Esophagus squamous epithelium (tissue), 5 donors: ENCODE measurements at regions not wholly inside any gene's neighbourhood (a gene's known extent, or its start where the extent isn't known, plus 50 kb on each side); places are given as distances from the start of the nearest gene placed in this dataset.

Experiments used
- DNase-seq: peaks from one replicate; lab custom pipeline; 2025; lab: John Stamatoyannopoulos, UW
- H3K27ac ChIP-seq, 4 donors: fragments of 200-600 bp; sonication (generic); one replicate each; pipeline ENCODE4 v1.5.1; 2016 to 2019; ENCODE audit warnings: mild to moderate bottlenecking in 1 of 4
- H3K27me3 ChIP-seq, 4 donors: fragments of 200-600 bp; sonication (generic); 1 replicate in 3 of 4; 2 replicates in 1 of 4; pipeline versions ENCODE4 v1.5.1 to v1.6.0; 2017 to 2021; ENCODE audit warnings: antibody characterized with exemption in 1 of 4
- H3K36me3 ChIP-seq, 3 donors: fragments of 200-600 bp; sonication (generic); one replicate each; pipeline ENCODE4 v1.5.1; 2016 to 2019
- H3K4me1 ChIP-seq, 3 donors: fragments of 200-600 bp; sonication (generic); one replicate each; pipeline ENCODE4 v1.5.1; 2017 to 2019
- H3K4me3 ChIP-seq, 4 donors: fragments of 200-600 bp; sonication (generic); 1 replicate in 3 of 4; 2 replicates in 1 of 4; pipeline ENCODE4 v1.5.1; 2016 to 2019; ENCODE audit warnings: mild to moderate bottlenecking in 2 of 4, moderate library complexity in 1 of 4
- H3K9me3 ChIP-seq, 3 donors: fragments of 200-600 bp; sonication (generic); one replicate each; pipeline ENCODE4 v1.5.1; 2016 to 2019
- POLR2A ChIP-seq, 4 donors: fragments of 450-650 bp; IDR thresholded peaks; one replicate each; pipeline ENCODE4 v1.6.1; 2017; ENCODE audit warnings: antibody characterized with exemption in 4 of 4, mild to moderate bottlenecking in 4 of 4, moderate library complexity in 3 of 4
- WGBS, 2 donors: methylation state at CpG; one replicate each; pipeline ENCODE4 v1.1.5; 2018; 5-methylcytosine and 5-hydroxymethylcytosine counted together
- intact Hi-C: fragments of 100-400 bp; cut with DNase I; formaldehyde crosslinking; loops from one replicate; pipeline ENCODE4 v1.15.0; 2022
- TF ChIP-seq, protein P1 (sequence below), 6 experiments: fragments of 450-650 bp in 4 of 6; fragments of 200-600 bp in 2 of 6; sonication (generic) in 2 of 6; IDR thresholded peaks; one replicate each; pipeline ENCODE4 v1.5.1; 2016 to 2019; ENCODE audit warnings: antibody characterized with exemption in 6 of 6, mild to moderate bottlenecking in 4 of 6, moderate library complexity in 4 of 6
- donor health status: DM: yes; HTN: yes; CAD: no.

DNA sequence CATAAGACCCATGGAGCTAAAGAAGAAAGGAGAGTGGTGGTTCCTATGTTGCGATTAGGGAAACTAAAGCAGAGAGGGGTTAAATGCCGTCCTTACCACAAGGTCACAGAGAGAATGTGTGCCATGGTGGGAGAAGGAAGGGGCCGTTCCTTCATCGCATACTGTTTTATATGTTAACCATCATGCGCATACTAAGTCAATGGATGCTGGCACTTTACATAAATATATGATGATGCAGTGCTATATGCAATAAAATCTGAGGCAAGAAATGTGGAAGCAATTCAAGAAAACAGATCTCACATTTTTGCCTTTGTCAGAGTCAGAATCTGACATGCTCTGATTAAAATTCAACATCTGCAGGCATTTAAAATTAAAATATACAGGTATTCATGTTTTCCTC, 168.1 kb downstream of the BMP4 start:
- TF ChIP-seq, protein P1, sequence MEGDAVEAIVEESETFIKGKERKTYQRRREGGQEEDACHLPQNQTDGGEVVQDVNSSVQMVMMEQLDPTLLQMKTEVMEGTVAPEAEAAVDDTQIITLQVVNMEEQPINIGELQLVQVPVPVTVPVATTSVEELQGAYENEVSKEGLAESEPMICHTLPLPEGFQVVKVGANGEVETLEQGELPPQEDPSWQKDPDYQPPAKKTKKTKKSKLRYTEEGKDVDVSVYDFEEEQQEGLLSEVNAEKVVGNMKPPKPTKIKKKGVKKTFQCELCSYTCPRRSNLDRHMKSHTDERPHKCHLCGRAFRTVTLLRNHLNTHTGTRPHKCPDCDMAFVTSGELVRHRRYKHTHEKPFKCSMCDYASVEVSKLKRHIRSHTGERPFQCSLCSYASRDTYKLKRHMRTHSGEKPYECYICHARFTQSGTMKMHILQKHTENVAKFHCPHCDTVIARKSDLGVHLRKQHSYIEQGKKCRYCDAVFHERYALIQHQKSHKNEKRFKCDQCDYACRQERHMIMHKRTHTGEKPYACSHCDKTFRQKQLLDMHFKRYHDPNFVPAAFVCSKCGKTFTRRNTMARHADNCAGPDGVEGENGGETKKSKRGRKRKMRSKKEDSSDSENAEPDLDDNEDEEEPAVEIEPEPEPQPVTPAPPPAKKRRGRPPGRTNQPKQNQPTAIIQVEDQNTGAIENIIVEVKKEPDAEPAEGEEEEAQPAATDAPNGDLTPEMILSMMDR (IDR thresholded peaks at IDR 0.05), result no peak
- no peak for TF ChIP-seq POLR2A (IDR thresholded peaks at IDR 0.05)
- WGBS, 2 donors, result 82 to 83% methylated on average over 5 of the region's 5 CpGs
- Histone ChIP-seq H3K36me3 (no peaks in the 10 kb centered on the region), H3K9me3 (no peaks in the 10 kb centered on the region), H3K27ac (no peak overlapping the region), H3K27me3 (no peaks in the 10 kb centered on the region), H3K4me1 (no peaks in the 10 kb centered on the region), H3K4me3 (no peak overlapping the region)
- no peak for DNase-seq
- intact Hi-C loops, result no loop called here

DNA sequence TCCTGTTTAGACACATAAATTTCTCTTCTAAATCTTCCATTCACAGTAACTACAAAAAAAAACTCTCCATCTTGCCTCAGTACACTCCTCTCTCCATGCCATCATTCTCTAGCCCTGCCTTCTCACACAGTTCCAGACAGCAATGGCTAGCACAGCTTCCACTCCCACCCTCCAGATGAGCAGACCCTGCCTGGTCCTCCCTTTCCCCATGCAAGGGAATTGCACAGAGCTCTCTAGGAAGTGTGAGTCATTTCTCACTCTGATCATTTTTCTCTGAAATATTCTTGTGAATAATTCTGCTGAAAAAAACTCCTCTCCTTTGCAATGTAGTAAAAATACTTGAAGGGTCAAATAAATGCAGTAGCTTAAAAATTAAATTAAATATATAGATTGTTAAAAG, 170.6 kb downstream of the BMP4 start:
- no peaks in the 10 kb centered on the region for H3K4me1 ChIP-seq
- intact Hi-C loops, result no loop called here
- TF ChIP-seq, protein P1 (IDR thresholded peaks at IDR 0.05), result no peak
- no peak for TF ChIP-seq POLR2A (IDR thresholded peaks at IDR 0.05)
- no peaks in the 10 kb centered on the region for H3K27me3 ChIP-seq
- H3K9me3 ChIP-seq, result no peaks in the 10 kb centered on the region
- no peak overlapping the region for H3K4me3 ChIP-seq
- no peak for DNase-seq
- H3K36me3 ChIP-seq, result no peaks in the 10 kb centered on the region
- no peak overlapping the region for H3K27ac ChIP-seq

DNA sequence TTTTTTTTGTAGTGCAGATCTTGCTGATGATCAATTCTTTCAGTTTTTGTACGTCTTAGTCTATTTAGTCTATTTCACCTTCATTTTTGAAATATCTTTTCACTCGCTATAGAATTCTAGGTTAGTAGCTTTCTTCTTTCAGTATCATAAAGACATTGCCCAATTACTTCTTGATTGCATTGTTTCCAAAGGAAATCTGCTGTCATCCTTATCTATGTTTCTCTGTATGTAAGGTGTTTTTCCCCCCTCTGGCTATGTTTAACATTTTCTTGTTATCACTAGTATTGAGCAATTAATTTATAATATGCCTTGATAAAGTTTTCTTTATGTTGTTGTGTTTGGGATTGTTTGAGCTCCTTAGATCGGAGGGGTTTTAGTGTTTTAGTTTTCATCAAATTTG, 171.9 kb downstream of the BMP4 start:
- Histone ChIP-seq H3K9me3 (no peaks in the 10 kb centered on the region), H3K4me1 (no peaks in the 10 kb centered on the region), H3K4me3 (no peak overlapping the region), H3K27me3 (no peaks in the 10 kb centered on the region), H3K27ac (no peak overlapping the region), H3K36me3 (no peaks in the 10 kb centered on the region)
- DNase-seq, result no peak
- no peak for TF ChIP-seq POLR2A (IDR thresholded peaks at IDR 0.05)
- TF ChIP-seq, protein P1 (IDR thresholded peaks at IDR 0.05), result no peak
- intact Hi-C loops, result no loop called here
- WGBS, 2 donors, result 83 to 90% methylated on average over 3 of the region's 3 CpGs

DNA sequence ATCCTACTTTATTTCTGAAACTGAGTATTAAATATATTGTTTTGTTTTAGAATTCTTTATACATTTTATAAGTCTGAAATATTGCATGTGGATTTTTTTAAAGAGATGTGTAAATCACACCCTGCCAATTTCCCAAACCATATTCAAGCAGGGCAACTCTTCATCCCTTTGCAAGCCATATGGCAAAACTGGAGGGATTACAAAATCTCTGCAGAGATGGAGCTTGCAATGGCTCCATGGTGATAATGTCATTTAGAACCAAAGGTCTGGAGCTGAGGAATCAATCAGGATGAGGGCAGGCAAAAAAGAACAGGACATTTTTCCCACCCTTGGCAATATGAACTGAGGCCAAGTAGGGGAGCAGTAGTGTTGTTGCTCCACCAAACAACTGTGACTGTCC, 173.4 kb downstream of the BMP4 start:
- H3K27me3 ChIP-seq, result no peaks in the 10 kb centered on the region
- no peak for TF ChIP-seq POLR2A (IDR thresholded peaks at IDR 0.05)
- TF ChIP-seq, protein P1 (IDR thresholded peaks at IDR 0.05), result no peak
- no peaks in the 10 kb centered on the region for H3K9me3 ChIP-seq
- H3K27ac ChIP-seq, result no peak overlapping the region
- no peaks in the 10 kb centered on the region for H3K36me3 ChIP-seq
- intact Hi-C loops, result no loop called here
- DNase-seq, result no peak
- no peak overlapping the region for H3K4me3 ChIP-seq
- H3K4me1 ChIP-seq, result no peaks in the 10 kb centered on the region

DNA sequence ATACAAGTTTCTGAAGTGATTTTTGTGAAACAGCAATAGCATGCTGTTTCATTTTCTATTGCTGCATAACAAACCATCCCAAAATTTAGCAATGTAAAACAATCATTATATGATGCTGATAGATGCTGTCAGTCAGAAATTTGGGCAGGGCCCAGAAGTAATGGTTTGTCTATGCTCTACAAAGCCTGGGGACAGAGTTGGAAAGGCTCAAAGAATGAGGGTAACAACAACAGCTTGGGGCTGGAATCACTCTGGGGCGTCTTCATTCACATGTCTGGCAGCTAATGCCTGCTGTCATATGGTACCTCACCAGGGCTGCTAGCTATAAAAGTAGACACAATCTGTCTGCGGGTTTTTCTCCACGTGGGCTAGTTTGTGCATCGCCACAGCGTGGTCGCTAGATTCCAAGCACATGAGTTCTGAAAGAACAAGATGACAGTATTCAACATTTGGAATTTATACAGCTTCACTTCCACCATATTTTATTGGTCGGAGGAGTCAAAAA, 176.5 kb downstream of the BMP4 start:
- no peak overlapping the region for H3K4me3 ChIP-seq
- H3K27ac ChIP-seq, result no peak overlapping the region
- TF ChIP-seq, protein P1 (IDR thresholded peaks at IDR 0.05), result no peak
- no peak for TF ChIP-seq POLR2A (IDR thresholded peaks at IDR 0.05)
- no peaks in the 10 kb centered on the region for H3K27me3 ChIP-seq
- no peaks in the 10 kb centered on the region for H3K36me3 ChIP-seq
- no peak for DNase-seq
- 85 to 92% methylated on average over 7 of the region's 7 CpGs for WGBS, 2 donors
- intact Hi-C loops, result no loop called here
- H3K9me3 ChIP-seq, result no peaks in the 10 kb centered on the region
- no peaks in the 10 kb centered on the region for H3K4me1 ChIP-seq
